Endothelial cell of umbilical vein (primary cell): ENCODE measurements at regions not wholly inside any gene's neighbourhood (a gene's known extent, or its start where the extent isn't known, plus 50 kb on each side); places are given as distances from the start of the nearest gene placed in this dataset.

Experiments
- BruUV-seq: library from RNA; stranded (reverse); fragments of 400-500 nt; replicated peaks from 2 replicates; lab custom pipeline; 2021; lab: Mats Ljungman, UMichigan
- CTCF ChIA-PET: fragments of 300-600, 350-600 bp; sonication (Branson Sonifier 250); formaldehyde crosslinking; loops from one replicate; lab custom pipeline; 2021; ENCODE audit warnings: antibody characterized with exemption, inconsistent platforms; lab: Charles Lee
- POLR2A ChIA-PET: fragments of 300-600, 350-600 bp; sonication (Branson Sonifier 250); formaldehyde crosslinking; loops from one replicate; lab custom pipeline; 2021; ENCODE audit warnings: antibody characterized with exemption, inconsistent platforms; lab: Charles Lee
- DNase-seq: peaks from one replicate; pipeline ENCODE4 v3.0.0-alpha.2; 2011; ENCODE audit warnings: low read depth, low spot score
- FAIRE-seq: peaks from 2 replicates; lab custom pipeline; 2011; peaks lifted over from hg19 to GRCh38; lab: Jason Lieb, UNC
- H2AFZ ChIP-seq: 2 replicates; pipeline ENCODE4 v1.6.0; 2012; ENCODE audit warnings: low read depth, low read length, control low read depth, inconsistent platforms
- H3K27ac ChIP-seq: 2 replicates; pipeline ENCODE4 v1.5.1; 2011; ENCODE audit warnings: low read depth, mild to moderate bottlenecking, control low read depth, low read length, moderate library complexity; ENCODE audit not compliant: insufficient read depth
- H3K27me3 ChIP-seq, 2 experiments: 2 replicates each; pipeline versions ENCODE4 v1.6.0 to v1.6.1; 2011; ENCODE audit warnings: low read length in 2 of 2, mixed read lengths in 1 of 2; ENCODE audit not compliant: control insufficient read depth in 2 of 2, insufficient read depth in 2 of 2
- H3K36me3 ChIP-seq, 2 experiments: 2 replicates in 1 of 2; 3 replicates in 1 of 2; pipeline ENCODE4 v1.5.1; 2011; ENCODE audit warnings: low read length in 2 of 2, mild to moderate bottlenecking in 1 of 2, moderate library complexity in 1 of 2; ENCODE audit not compliant: control insufficient read depth in 2 of 2, insufficient read depth in 2 of 2; ENCODE audit errors: extremely low read depth in 1 of 2
- H3K4me1 ChIP-seq: 3 replicates; pipeline ENCODE4 v1.5.1; 2011; ENCODE audit warnings: mild to moderate bottlenecking, low read length; ENCODE audit not compliant: control insufficient read depth, insufficient read depth; ENCODE audit errors: extremely low read depth
- H3K4me2 ChIP-seq: 2 replicates; pipeline ENCODE4 v1.6.1; 2011; ENCODE audit warnings: low read length, control low read depth, mixed read lengths; ENCODE audit not compliant: insufficient read depth
- H3K4me3 ChIP-seq, 3 experiments: fragments of 200-600 bp in 1 of 3; sonication (generic), shearing (Covaris generic) in 1 of 3; replicated peaks in 1 of 3; 2 replicates each; pipeline ENCODE4 v1.5.1; 2011 to 2016; ENCODE audit warnings: control low read depth in 3 of 3, low read length in 3 of 3, mild to moderate bottlenecking in 2 of 3, inconsistent platforms in 1 of 3, low read depth in 1 of 3, moderate library complexity in 1 of 3; ENCODE audit not compliant: insufficient read depth in 1 of 3
- H3K79me2 ChIP-seq: 2 replicates; pipeline ENCODE4 v1.6.0; 2012; ENCODE audit warnings: low read length, inconsistent platforms; ENCODE audit not compliant: control insufficient read depth, insufficient read depth
- H3K9ac ChIP-seq: replicated peaks from 2 replicates; pipeline ENCODE3; 2011; ENCODE audit warnings: low read length, control low read depth; ENCODE audit not compliant: insufficient read depth; ENCODE audit errors: extremely low read depth
- H3K9me1 ChIP-seq: replicated peaks from 3 replicates; pipeline ENCODE4 v1.6.0; 2011; ENCODE audit warnings: mild to moderate bottlenecking, low read length; ENCODE audit not compliant: control insufficient read depth, insufficient read depth; ENCODE audit errors: extremely low read depth
- H3K9me3 ChIP-seq: replicated peaks from 2 replicates; pipeline ENCODE4 v1.5.1; 2012; ENCODE audit warnings: low read length, inconsistent platforms; ENCODE audit not compliant: control insufficient read depth, insufficient read depth
- H4K20me1 ChIP-seq: replicated peaks from 2 replicates; pipeline ENCODE3; 2011; ENCODE audit warnings: mild to moderate bottlenecking, low read length; ENCODE audit not compliant: control insufficient read depth, insufficient read depth; ENCODE audit errors: extremely low read depth
- CTCF ChIP-seq, 2 donors: IDR thresholded peaks; 1 replicate in 1 of 2; 2 replicates in 1 of 2; pipeline ENCODE4 v1.5.1; 2011; ENCODE audit warnings: low read length in 2 of 2, mild to moderate bottlenecking in 2 of 2, moderate library complexity in 2 of 2, control low read depth in 1 of 2, inconsistent platforms in 1 of 2, low read depth in 1 of 2; ENCODE audit not compliant: insufficient read depth in 1 of 2; ENCODE audit errors: extremely low read depth in 1 of 2
- EZH2 ChIP-seq: IDR thresholded peaks from 2 replicates; pipeline ENCODE4 v1.6.1; 2012; ENCODE audit warnings: borderline replicate concordance, low read depth, mild to moderate bottlenecking, moderate library complexity, low read length, inconsistent platforms; ENCODE audit not compliant: severe bottlenecking
- FOS ChIP-seq: IDR thresholded peaks from 2 replicates; pipeline ENCODE4 v1.6.1; 2011; ENCODE audit warnings: mild to moderate bottlenecking, low read length, moderate library complexity, borderline replicate concordance; ENCODE audit not compliant: insufficient read depth
- GATA2 ChIP-seq: IDR thresholded peaks from 2 replicates; pipeline ENCODE4 v1.7.0; 2011; ENCODE audit warnings: low read depth, mild to moderate bottlenecking, moderate library complexity, mixed read lengths, low read length; ENCODE audit not compliant: insufficient read length, insufficient read depth
- JUN ChIP-seq: IDR thresholded peaks from 2 replicates; pipeline ENCODE4 v1.6.1; 2011; ENCODE audit warnings: borderline replicate concordance, low read depth; ENCODE audit not compliant: insufficient read length, insufficient read depth
- MAX ChIP-seq: IDR thresholded peaks from 2 replicates; pipeline ENCODE4 v1.6.1; 2011; ENCODE audit not compliant: insufficient read depth, insufficient read length
- MYC ChIP-seq: IDR thresholded peaks from one replicate; pipeline ENCODE4 v1.6.1; 2011; ENCODE audit warnings: mild to moderate bottlenecking, low read depth, low read length
- POLR2A ChIP-seq: IDR thresholded peaks from 2 replicates; pipeline ENCODE4 v1.6.1; 2012; ENCODE audit warnings: low read depth, mild to moderate bottlenecking, control low read depth, low read length
- POLR2AphosphoS5 ChIP-seq: IDR thresholded peaks from 2 replicates; pipeline ENCODE4 v1.6.1; 2012; ENCODE audit warnings: low read depth, mild to moderate bottlenecking, control low read depth, low read length, moderate library complexity; ENCODE audit not compliant: insufficient read depth
- dilution Hi-C: fragments of 300-500 bp; cut with MboI; formaldehyde crosslinking; loops from one replicate; pipeline ENCODE4 v1.15.0; 2019; ENCODE audit warnings: low sequenced_read_pairs; ENCODE audit not compliant: extremely low pct_ligation_motif_present
- intact Hi-C: fragments of 100-400 bp; cut with micrococcal nuclease; formaldehyde crosslinking; loops from one replicate; pipeline ENCODE4 v1.10.0; 2022

- ChIA-PET POLR2A (interaction anchor here (0.5 kb wide), 1 partner anchor 31 kb away, joined by 3 read pairs; no protein-coding TSS in a partner anchor), CTCF (interaction anchor here (1.3 to 2.4 kb wide), 6 partner anchors 11 to 628 kb away, joined by 3 to 14 read pairs (median 7); partner anchors contain the start of gene DUSP10)
- no peak for FAIRE-seq
- Histone ChIP-seq H3K4me2 (no peak overlapping the region), H3K27me3 (peaks cover 2 to 6% of the 10 kb centered on the region in 2 experiments), H3K27ac (no peak overlapping the region), H3K9ac (no peak overlapping the region), H3K9me1 (no peaks in the 10 kb centered on the region), H4K20me1 (no peaks in the 10 kb centered on the region), H3K36me3 (no peaks in the 10 kb centered on the region), H2AFZ (no peak overlapping the region), H3K4me1 (no peaks in the 10 kb centered on the region), H3K9me3 (no peaks in the 10 kb centered on the region), H3K79me2 (no peaks in the 10 kb centered on the region), H3K4me3 (no peak overlapping the region)
- BruUV-seq, result no TSS peak
- TF ChIP-seq EZH2, result no peak
- no peak for TF ChIP-seq JUN
- TF ChIP-seq POLR2A, result no peak
- no peak for TF ChIP-seq FOS
- no peak for TF ChIP-seq MYC
- no peak for TF ChIP-seq CTCF (IDR thresholded peaks at IDR 0.05; ENCODE audit: extremely low read depth in 1 of 2, insufficient read depth in 1 of 2, low read depth in 1 of 2, low read length in 2 of 2)
- TF ChIP-seq GATA2, result no peak
- no peak for TF ChIP-seq MAX
- no peak for TF ChIP-seq POLR2AphosphoS5
- no peak for DNase-seq
- intact Hi-C loops, result no loop called here
- dilution Hi-C loops, result no loop called here
Measured at GRCh38 chr1:221891708-221892107, 149.8 kb upstream of the DUSP10 start.
